B cell (primary cell): ENCODE measurements at regions not wholly inside any gene's neighbourhood (a gene's known extent, or its start where the extent isn't known, plus 50 kb on each side); places are given as distances from the start of the nearest gene placed in this dataset.

Source experiments
- ATAC-seq: fragments of 200-7000 bp; cut with Tn5 transposase; one replicate; pipeline ENCODE4 v1.10.0; 2021; ENCODE audit warnings: low read depth, mild to moderate bottlenecking, moderate number of reproducible peaks, moderate library complexity
- CTCF ChIA-PET: fragments of 350-600 bp; sonication (Branson Sonifier 250); formaldehyde crosslinking; loops from one replicate; lab custom pipeline; 2021; ENCODE audit warnings: antibody characterized with exemption, inconsistent platforms; lab: Charles Lee
- POLR2A ChIA-PET: fragments of 350-600 bp; sonication (Branson Sonifier 250); formaldehyde crosslinking; loops from one replicate; lab custom pipeline; 2021; ENCODE audit warnings: antibody characterized with exemption; lab: Charles Lee
- DNase-seq: peaks from one replicate; pipeline ENCODE4 v3.0.0; 2013
- H2AFZ ChIP-seq: 2 replicates; pipeline ENCODE4 v1.6.1; 2012; ENCODE audit warnings: mild to moderate bottlenecking, low read depth, low read length; ENCODE audit not compliant: insufficient read depth, poor library complexity, severe bottlenecking
- H3K27ac ChIP-seq, 2 donors: 1 replicate in 1 of 2; 2 replicates in 1 of 2; pipeline ENCODE4 v1.5.1; 2012 to 2013; ENCODE audit warnings: low read length in 2 of 2, mild to moderate bottlenecking in 2 of 2, moderate library complexity in 1 of 2
- H3K27me3 ChIP-seq, 4 experiments: fragments of 200-600 bp in 1 of 4; sonication (generic) in 1 of 4; replicated peaks in 1 of 4; 1 replicate in 2 of 4; 2 replicates in 2 of 4; pipeline versions ENCODE4 v1.6.1 to v1.7.0; 2013 to 2016; ENCODE audit warnings: low read length in 3 of 4, mild to moderate bottlenecking in 2 of 4, mixed read lengths in 1 of 4, moderate library complexity in 1 of 4; ENCODE audit not compliant: insufficient read depth in 4 of 4, control insufficient read depth in 3 of 4; ENCODE audit errors: control extremely low read depth in 1 of 4
- H3K36me3 ChIP-seq, 2 experiments: replicated peaks in 1 of 2; 1 replicate in 1 of 2; 2 replicates in 1 of 2; pipeline versions ENCODE4 v1.6.1 to v1.7.1; 2013; ENCODE audit warnings: low read length in 1 of 2; ENCODE audit not compliant: insufficient read depth in 2 of 2, control insufficient read depth in 1 of 2; ENCODE audit errors: control extremely low read depth in 1 of 2, extremely low read depth in 1 of 2
- H3K4me1 ChIP-seq, 2 donors: fragments of 200-600 bp in 1 of 2; sonication (generic) in 1 of 2; 1 replicate in 1 of 2; 2 replicates in 1 of 2; pipeline versions ENCODE4 v1.5.1 to v1.6.1; 2013 to 2017; ENCODE audit warnings: low read length in 2 of 2; ENCODE audit not compliant: control insufficient read depth in 2 of 2, insufficient read depth in 2 of 2
- H3K4me2 ChIP-seq: replicated peaks from 2 replicates; pipeline ENCODE3; 2012; ENCODE audit warnings: mild to moderate bottlenecking, low read depth, low read length; ENCODE audit not compliant: poor library complexity, severe bottlenecking
- H3K4me3 ChIP-seq, 5 experiments: fragments of 200-600 bp in 1 of 5; sonication (generic) in 1 of 5; 1 replicate in 3 of 5; 2 replicates in 2 of 5; pipeline versions ENCODE4 v1.5.1 to v1.7.0; 2011 to 2016; ENCODE audit warnings: low read length in 4 of 5, mild to moderate bottlenecking in 4 of 5, low read depth in 2 of 5, control low read depth in 1 of 5, moderate library complexity in 1 of 5; ENCODE audit not compliant: insufficient read depth in 1 of 5; ENCODE audit errors: control extremely low read depth in 1 of 5, extremely low read depth in 1 of 5
- H3K79me2 ChIP-seq: fragments of 200-600 bp; sonication (generic); one replicate; pipeline ENCODE4 v1.6.0; 2016; ENCODE audit warnings: low read length; ENCODE audit not compliant: control insufficient read depth, insufficient read depth
- H3K9ac ChIP-seq: fragments of 200-600 bp; sonication (generic); 2 replicates; pipeline ENCODE4 v1.6.1; 2017; ENCODE audit warnings: mild to moderate bottlenecking, low read length, moderate library complexity
- H3K9me3 ChIP-seq, 3 donors: one replicate each; pipeline versions ENCODE4 v1.6.1 to v1.7.1; 2013; ENCODE audit warnings: low read length in 2 of 3; ENCODE audit not compliant: control insufficient read depth in 2 of 3, insufficient read depth in 1 of 3; ENCODE audit errors: control extremely low read depth in 1 of 3
- H4K20me1 ChIP-seq: 2 replicates; pipeline ENCODE4 v1.6.0; 2012; ENCODE audit warnings: mild to moderate bottlenecking, low read length; ENCODE audit not compliant: insufficient read depth, control insufficient read depth, poor library complexity, severe bottlenecking
- H3K27ac Mint-ChIP-seq: one replicate; pipeline ENCODE4 v1.8.0; 2021; ENCODE audit warnings: mixed read lengths
- H3K27me3 Mint-ChIP-seq: one replicate; pipeline ENCODE4 v1.8.0; 2021; ENCODE audit warnings: mixed read lengths
- H3K4me1 Mint-ChIP-seq: one replicate; pipeline ENCODE4 v1.8.0; 2021; ENCODE audit warnings: mixed read lengths
- H3K4me3 Mint-ChIP-seq: one replicate; pipeline ENCODE4 v1.8.0; 2021; ENCODE audit warnings: mixed read lengths
- H3K9me3 Mint-ChIP-seq: one replicate; pipeline ENCODE4 v1.8.0; 2022; ENCODE audit warnings: mixed read lengths; ENCODE audit not compliant: insufficient read depth
- EZH2 ChIP-seq: IDR thresholded peaks from 2 replicates; pipeline ENCODE4 v1.6.1; 2012; ENCODE audit warnings: borderline replicate concordance, low read depth, mild to moderate bottlenecking, moderate library complexity, low read length; ENCODE audit not compliant: insufficient read depth, poor library complexity, severe bottlenecking
- WGBS: methylation state at CpG from one replicate; pipeline ENCODE4 v1.1.5; 2013; ENCODE audit warnings: missing lambda C conversion rate; ENCODE audit not compliant: insufficient coverage; 5-methylcytosine and 5-hydroxymethylcytosine counted together
- intact Hi-C: fragments of 100-400 bp; cut with micrococcal nuclease; formaldehyde crosslinking; loops from one replicate; pipeline ENCODE4 v1.10.0; 2022
- TF ChIP-seq, protein P1 (sequence below): fragments of 200-600 bp; IDR thresholded peaks from one replicate; pipeline ENCODE4 v1.8.0; 2022; ENCODE audit warnings: antibody characterized with exemption, mild to moderate bottlenecking

DNA sequence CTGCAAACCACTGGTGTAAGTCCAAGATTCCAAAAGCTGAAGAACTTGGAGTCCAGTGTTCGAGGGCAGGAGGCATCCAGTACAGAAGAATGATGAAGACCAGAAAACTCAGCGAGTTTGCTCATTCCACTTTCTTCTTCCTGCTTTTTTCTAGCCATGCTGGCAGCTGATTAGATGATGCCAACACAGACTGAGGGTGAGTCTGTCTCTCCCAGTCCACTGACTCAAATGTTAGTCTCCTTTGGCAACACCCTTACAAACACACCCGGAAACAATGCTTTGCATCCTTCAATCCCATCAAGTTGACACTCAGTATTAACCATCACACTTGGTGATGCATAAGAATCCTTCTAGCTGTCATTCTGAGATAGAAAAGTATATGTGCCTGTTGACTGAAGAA lies 1504.6 kb downstream of the EFNB2 start:
- Mint-ChIP-seq H3K27ac (no peak overlapping the region), H3K27me3 (no peaks in the 10 kb centered on the region)
- ATAC-seq, result no peak

DNA sequence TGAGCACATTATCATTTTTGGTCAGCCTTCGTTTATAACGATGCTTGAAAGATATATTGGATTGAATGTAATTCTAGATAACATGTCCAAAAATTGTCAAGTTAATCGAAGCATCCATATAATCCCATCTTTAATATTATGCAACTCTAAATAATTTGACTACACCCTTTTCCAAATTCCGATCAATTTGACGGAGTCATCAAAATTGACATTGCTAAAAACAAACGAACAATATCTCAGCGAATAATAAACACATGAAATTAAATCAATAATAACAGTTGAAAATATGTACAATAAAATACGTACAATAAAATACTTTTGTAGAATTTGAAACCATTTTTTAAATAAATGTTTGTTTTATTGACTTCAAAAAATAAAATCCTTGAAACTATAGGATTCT lies 1516.4 kb downstream of the EFNB2 start:
- Histone ChIP-seq H3K9me3 (no peaks in the 10 kb centered on the region), H3K27ac (no peak overlapping the region), H3K4me1 (no peaks in the 10 kb centered on the region), H3K79me2 (no peaks in the 10 kb centered on the region), H4K20me1 (no peaks in the 10 kb centered on the region), H3K36me3 (no peaks in the 10 kb centered on the region), H3K27me3 (no peaks in the 10 kb centered on the region), H3K4me3 (no peak overlapping the region), H3K4me2 (no peak overlapping the region), H2AFZ (no peak overlapping the region), H3K9ac (no peak overlapping the region)
- no peak for TF ChIP-seq EZH2
- TF ChIP-seq, protein P1, sequence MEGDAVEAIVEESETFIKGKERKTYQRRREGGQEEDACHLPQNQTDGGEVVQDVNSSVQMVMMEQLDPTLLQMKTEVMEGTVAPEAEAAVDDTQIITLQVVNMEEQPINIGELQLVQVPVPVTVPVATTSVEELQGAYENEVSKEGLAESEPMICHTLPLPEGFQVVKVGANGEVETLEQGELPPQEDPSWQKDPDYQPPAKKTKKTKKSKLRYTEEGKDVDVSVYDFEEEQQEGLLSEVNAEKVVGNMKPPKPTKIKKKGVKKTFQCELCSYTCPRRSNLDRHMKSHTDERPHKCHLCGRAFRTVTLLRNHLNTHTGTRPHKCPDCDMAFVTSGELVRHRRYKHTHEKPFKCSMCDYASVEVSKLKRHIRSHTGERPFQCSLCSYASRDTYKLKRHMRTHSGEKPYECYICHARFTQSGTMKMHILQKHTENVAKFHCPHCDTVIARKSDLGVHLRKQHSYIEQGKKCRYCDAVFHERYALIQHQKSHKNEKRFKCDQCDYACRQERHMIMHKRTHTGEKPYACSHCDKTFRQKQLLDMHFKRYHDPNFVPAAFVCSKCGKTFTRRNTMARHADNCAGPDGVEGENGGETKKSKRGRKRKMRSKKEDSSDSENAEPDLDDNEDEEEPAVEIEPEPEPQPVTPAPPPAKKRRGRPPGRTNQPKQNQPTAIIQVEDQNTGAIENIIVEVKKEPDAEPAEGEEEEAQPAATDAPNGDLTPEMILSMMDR, result no peak
- DNase-seq, result no peak
- Mint-ChIP-seq H3K27ac (no peak overlapping the region), H3K27me3 (no peaks in the 10 kb centered on the region), H3K9me3 (peaks cover 2% of the 10 kb centered on the region), H3K4me1 (no peaks in the 10 kb centered on the region), H3K4me3 (no peak overlapping the region)
- ChIA-PET POLR2A (no interaction called here), CTCF (no interaction called here)
- intact Hi-C loops, result no loop called here
- WGBS, result no CpG with 5 or more reads among the region's 8 CpGs
- ATAC-seq, result no peak

More for the DNA sequence above, 1504.6 kb downstream of the EFNB2 start:
- Mint-ChIP-seq H3K4me3 (no peak overlapping the region), H3K4me1 (no peaks in the 10 kb centered on the region), H3K9me3 (no peaks in the 10 kb centered on the region)
- TF ChIP-seq, protein P1, result no peak
- no peak for TF ChIP-seq EZH2
- Histone ChIP-seq H3K9me3 (no peaks in the 10 kb centered on the region), H3K79me2 (no peaks in the 10 kb centered on the region), H3K4me3 (no peak overlapping the region), H3K27ac (no peak overlapping the region), H3K4me1 (no peaks in the 10 kb centered on the region), H3K27me3 (no peaks in the 10 kb centered on the region), H3K36me3 (no peaks in the 10 kb centered on the region), H4K20me1 (no peaks in the 10 kb centered on the region), H2AFZ (no peak overlapping the region), H3K9ac (no peak overlapping the region), H3K4me2 (no peak overlapping the region)
- intact Hi-C loops, result no loop called here
- 77% methylated on average over 2 of the region's 3 CpGs for WGBS
- POLR2A ChIA-PET, result no interaction called here
- CTCF ChIA-PET, result no interaction called here
- no peak for DNase-seq
